GM18861 (cell line): ENCODE measurements at regions not wholly inside any gene's neighbourhood (a gene's known extent, or its start where the extent isn't known, plus 50 kb on each side); places are given as distances from the start of the nearest gene placed in this dataset.

ENCODE experiments used
- ATAC-seq: cut with Tn5 transposase; IDR thresholded peaks from one replicate; pipeline ENCODE4 v1.9.1; 2021; ENCODE audit not compliant: unreplicated experiment

- no peak for ATAC-seq
Measured at GRCh38 chr20:40326784-40327183, 362.3 kb downstream of the MAFB start.

DNA sequence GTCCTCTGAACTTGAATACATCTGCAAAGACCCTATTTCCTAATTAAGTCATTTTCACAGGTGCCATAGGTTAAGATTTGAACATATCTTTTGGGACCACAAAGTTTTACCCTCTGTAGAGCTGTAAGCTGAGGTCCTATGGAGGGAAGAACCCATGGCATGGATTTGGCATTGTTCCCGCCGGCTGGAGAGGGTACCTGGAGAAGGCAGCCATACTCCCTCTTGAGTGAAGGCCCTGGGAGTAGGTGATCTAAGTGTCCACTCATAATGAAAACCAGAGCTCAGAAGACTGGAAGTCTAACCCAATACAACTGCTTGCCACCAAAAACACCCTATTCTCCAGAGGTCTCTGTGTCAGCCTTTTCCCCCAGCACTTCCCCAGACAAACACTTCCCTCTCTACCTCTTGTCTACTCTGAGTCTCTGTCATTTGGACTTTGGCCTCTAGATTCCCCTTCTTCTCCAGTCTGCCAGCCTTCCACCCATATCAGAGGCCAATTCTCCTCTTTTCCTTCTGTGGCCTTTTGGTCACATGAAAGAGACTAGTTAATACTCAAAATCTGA lies 363.9 kb downstream of the MAFB start:
- no peak for ATAC-seq

GRCh38 chr20:40323361-40323794 lies 365.7 kb downstream of the MAFB start:
- ATAC-seq, result no peak

- no peak for ATAC-seq
Measured at GRCh38 chr20:40322941-40323340, 366.1 kb downstream of the MAFB start.

DNA sequence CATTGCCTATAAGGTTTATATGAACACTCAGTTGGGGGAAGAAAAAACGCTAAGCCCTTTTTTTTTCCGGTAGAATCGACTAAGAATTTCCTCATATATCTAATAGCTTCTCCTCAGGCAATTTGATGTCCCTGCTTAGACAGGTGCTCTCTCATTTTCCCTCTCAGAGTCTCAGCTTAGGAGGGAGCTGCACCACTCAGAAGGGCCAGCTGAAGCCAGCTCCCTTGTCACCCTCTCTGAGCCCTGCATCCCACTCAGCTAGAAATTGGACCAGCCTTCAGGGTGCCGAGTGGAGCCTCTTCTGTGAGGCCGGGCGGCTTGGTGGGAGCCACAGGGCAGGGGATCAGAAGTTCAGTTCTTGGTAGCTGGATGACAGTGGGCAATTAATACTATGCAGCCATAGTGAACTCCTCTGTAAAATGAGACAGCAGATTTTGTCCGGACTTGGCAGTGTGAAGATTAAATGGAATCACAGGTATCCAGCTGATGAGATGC lies 368.5 kb downstream of the MAFB start:
- no peak for ATAC-seq

DNA sequence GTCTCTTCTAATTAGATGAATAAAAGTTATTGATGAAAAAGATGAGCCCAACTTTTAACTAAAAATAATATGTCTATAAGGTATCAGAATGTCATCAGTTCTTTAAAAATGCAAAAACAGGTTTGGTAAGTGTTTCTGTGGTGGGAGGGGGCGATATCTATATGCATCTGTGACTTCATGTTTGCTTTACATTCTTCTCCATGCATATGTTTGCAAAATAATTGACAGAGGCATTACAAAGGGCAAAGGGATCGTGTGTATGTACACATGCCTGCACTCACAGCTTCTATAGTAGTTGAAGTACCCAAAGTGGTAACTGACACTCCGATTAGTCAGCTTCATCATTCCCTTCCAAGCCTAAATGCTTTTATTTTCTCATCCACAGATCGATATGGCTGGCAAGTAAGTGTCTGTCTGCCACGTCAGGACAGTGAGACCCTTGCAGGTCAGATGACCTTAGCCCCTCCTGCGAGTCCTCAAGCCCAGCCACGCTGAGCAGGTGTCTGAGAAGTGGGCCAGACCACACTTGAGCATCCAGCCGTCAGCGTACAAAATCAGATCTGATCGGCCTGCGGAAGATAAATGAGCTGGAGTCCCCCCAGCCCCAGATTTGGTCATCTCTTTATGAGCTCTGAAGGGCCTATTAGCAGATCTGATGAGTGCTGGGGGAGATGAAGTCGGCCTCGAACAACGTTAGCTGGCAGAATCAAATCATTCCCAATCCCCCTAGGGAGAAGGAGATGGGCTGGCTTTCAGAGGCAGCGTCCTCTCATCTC lies 369.1 kb downstream of the MAFB start:
- no peak for ATAC-seq

DNA sequence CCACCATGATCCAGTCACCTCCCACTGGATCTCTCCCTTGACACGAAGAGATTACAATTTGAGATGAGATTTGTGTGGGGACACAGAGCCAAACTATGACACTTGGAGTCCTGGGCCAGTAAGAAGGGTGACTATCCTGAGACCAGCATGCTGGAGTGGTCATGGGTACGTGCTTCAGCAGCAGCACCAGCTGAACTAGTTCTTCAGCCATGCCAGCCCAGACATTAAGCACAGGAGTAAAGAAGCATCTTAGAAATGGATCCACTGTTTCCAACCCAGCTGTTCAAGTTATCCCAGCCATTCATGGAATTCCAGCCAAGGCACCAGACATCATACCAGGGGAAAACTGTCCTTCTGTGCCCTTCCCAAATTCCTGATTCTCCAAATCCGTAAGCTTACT lies 370.0 kb downstream of the MAFB start:
- ATAC-seq, result no peak

GRCh38 chr20:40317156-40317790 lies 371.8 kb downstream of the MAFB start:
- ATAC-seq, result no peak

DNA sequence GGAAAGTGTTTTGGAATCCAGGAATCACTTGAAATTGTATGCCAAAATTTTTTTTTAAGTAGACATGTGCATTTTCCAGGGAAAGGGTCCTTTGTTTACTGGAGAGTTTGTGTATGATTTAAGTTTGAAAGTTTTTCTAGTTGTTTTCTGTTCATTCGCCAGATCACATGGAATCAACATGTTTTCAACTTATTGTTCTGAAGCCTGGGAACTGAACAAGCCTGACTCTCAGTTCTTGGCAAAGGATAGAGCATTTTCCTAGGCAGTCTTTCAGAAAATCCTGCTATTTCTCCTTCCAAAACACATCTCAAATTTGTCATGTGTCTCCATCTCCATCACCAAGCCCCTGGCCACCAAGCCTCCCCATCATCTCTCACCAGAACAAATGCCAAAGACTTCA lies 374.8 kb downstream of the MAFB start:
- ATAC-seq, result no peak

DNA sequence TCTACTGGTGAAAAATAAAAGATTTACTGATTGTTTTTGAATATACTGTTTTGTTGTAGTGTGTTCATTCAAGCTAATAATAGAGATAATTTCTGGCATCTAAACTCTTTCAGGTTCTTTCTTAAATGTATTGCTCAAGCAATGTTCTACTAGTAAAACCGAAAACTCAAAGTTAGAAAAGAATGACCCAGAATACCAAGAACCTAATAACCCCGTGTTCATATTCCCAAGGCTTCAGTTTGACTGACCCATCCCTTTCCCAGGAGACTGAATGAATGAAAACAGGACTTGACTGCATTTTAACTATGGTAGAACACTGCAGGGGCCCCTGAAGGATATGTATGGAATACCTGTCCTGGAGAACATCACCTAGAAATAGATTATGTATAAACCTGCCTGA lies 375.3 kb downstream of the MAFB start:
- ATAC-seq, result no peak

DNA sequence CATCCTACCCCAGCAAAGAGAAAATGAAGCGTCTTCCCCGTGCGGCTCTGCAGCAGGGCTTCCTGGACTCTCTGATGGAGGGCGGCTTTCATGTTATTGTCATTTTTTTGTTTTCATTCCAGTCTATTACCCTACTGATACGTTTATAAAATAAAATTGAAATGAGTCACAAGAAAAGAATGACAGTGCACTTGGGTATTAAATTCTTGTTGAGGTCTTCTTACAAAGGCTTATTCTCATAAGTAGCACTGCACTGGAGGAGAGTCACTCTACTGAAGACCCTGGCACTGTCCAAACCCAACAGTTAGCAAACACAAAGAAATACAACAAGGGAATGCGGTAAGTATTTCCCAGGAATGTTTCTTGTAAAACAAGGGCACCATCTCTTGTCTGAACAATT lies 379.3 kb downstream of the MAFB start:
- ATAC-seq, result no peak

DNA sequence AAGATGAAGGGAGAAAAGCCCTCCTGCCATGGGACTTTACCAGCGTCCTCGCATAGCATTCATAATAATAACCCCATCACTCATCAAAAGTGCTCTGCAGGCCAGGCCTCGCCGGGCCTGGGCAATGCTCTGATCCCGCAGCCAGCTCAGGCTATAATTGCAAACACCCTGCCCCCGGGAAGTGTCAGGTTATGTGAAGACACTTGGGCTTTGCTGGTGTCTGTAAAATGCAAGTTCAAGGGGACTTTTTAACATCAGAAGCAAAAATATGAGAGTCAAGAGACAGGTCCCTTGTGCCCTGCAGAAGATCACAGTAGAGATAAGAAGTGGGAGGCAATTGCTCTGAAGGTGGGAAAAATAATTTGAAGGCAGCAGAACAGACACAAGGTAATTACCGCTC lies 381.0 kb downstream of the MAFB start:
- ATAC-seq, result no peak

DNA sequence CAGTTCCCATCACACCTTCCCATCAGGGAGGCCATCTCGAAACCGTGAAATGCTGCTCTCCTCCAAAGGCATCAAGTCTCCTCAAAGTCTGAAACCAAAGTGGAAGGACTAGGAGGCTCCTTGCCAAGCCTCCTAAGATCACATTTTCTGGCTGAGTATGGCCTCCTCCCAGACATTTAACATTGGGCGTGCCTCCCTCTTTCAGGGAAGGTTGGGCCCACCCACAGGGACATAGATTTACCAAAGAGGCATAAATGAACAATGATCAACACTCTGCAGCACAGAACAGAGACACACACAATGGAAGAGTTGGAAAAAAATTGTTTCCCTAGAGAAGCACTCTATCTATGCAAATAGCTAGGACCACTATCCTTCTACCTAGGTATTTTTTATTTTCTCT lies 381.8 kb downstream of the MAFB start:
- no peak for ATAC-seq

GRCh38 chr20:40305303-40305702 lies 383.7 kb downstream of the MAFB start:
- ATAC-seq, result no peak

DNA sequence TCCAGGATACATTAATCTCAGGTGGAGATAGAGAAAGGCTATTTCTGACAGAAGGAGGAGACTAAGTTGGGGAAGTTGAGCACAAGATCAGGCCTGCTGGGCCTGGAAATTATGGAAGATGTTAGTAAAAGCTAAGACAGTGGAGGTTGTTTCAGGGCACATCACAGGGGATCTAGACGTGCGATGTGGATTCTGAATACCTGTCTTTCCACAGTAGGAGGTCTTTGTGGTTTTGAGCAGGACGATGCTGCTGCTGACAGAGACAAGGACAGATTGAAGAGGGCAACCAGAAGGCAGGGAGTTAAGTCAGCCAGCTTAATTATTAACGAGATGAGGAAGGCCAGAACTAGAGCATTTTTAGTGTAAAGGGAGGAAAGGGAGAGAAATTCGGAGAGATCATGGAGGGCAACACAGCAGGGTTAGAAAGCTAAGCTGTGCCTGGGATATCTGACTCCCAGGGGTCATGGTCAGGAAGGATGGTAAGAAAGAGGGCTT lies 384.9 kb downstream of the MAFB start:
- no peak for ATAC-seq

DNA sequence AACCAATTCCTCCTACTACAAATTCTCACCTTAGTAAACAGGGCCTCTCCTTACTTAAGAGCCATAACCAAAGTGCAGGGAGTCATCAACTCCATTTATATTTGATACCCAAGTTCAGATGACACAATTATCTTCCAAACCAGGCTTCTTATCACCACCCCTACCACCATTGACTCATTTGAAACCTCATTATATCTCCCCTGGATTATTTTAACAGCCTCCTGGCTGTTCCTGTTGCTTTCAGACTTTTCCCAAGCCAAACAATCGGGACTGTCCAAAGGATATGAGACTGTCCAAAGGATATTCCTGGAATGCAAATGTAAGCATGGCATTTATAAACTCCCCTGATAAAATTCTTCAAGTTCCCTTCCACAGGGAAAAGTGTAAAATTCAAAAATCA lies 394.3 kb downstream of the MAFB start:
- no peak for ATAC-seq

GRCh38 chr20:40294175-40294574 lies 394.9 kb downstream of the MAFB start:
- no peak for ATAC-seq

DNA sequence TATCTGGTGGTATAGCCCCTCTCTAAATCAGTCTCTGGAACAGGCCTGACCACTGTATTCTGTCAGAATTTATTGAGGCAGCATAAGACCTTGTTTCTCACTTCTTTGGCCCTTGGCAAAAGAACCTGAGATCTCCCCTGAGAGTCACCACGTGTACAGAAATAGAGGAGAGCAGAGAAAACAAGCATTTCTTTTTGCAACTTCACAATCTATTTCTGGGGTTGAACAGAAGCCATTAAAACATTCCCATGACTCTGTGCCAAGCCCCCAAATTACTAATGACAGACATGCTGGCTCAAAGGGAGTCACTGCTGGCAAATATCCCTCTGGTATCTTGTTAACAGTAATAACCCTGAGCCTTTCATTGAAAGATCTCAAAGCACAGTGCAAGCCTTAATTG lies 395.3 kb downstream of the MAFB start:
- no peak for ATAC-seq

GRCh38 chr20:40291493-40292135 lies 397.4 kb downstream of the MAFB start:
- no peak for ATAC-seq

- no peak for ATAC-seq
Measured at GRCh38 chr20:40287683-40288082, 401.4 kb downstream of the MAFB start.

DNA sequence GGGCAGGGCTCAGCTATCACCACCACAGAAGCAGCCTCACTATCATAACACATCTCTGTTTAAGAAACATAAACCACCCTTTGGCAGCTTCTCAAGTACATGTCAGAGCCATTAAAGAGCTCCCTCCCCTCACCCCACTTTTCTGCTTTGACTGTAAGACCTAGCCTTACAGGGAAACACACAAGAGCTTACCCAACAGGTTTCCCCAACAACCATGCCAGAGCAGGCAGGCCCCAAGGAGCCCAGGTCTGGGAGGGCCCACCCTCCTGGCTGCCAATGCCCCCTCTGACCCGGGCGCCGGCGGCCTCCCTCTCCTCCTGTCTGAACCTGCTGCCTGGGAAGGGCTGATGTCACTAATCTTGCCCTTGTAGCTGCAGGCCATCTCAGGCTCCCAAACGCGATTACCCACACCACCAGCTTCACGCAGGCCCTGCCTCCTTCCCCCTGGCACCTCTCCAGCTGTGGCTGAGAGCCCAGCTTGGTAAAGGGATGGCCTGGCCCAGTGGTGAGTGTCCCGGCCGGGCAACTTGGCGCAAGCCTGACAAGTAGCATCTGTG lies 402.0 kb downstream of the MAFB start:
- no peak for ATAC-seq
